Erythroblast (primary cell): ENCODE measurements at regions not wholly inside any gene's neighbourhood (a gene's known extent, or its start where the extent isn't known, plus 50 kb on each side); places are given as distances from the start of the nearest gene placed in this dataset.
"Not testable (repeated sequence)": the region's sequence is repeated elsewhere in the genome, so short reads cannot be mapped to it uniquely, and the experiment has no call there.

Experiments used
- DNase-seq, 2 experiments: peaks; one replicate each; lab custom pipeline; 2025; lab: John Stamatoyannopoulos, UW
- GATA1 ChIP-seq: IDR thresholded peaks from 2 replicates; pipeline ENCODE4 v1.6.1; 2011; ENCODE audit warnings: low read depth, mild to moderate bottlenecking, control low read depth, low read length, moderate library complexity
- POLR2A ChIP-seq: IDR thresholded peaks from 2 replicates; pipeline ENCODE4 v1.6.1; 2011; ENCODE audit warnings: mild to moderate bottlenecking, low read length

GRCh38 chr7:153682628-153683027 lies 369.6 kb upstream of the DPP6 start:
- no peak for DNase-seq
- TF ChIP-seq GATA1 (no peak), POLR2A (no peak)

- TF ChIP-seq POLR2A (no peak), GATA1 (no peak)
- DNase-seq = no peak
Measured at GRCh38 chr7:153696242-153696641, 356.0 kb upstream of the DPP6 start.

GRCh38 chr7:153698046-153698445 lies 354.2 kb upstream of the DPP6 start:
- TF ChIP-seq GATA1 = no peak
- no peak for TF ChIP-seq POLR2A
- DNase-seq = no peak

GRCh38 chr7:153701678-153702077 lies 350.5 kb upstream of the DPP6 start:
- TF ChIP-seq GATA1 = no peak
- no peak for TF ChIP-seq POLR2A

GRCh38 chr7:153723892-153724291 lies 328.3 kb upstream of the DPP6 start:
- DNase-seq = not testable (repeated sequence)

More at GRCh38 chr7:153701678-153702077, 350.5 kb upstream of the DPP6 start:
- no peak for DNase-seq

GRCh38 chr7:153731504-153731903 lies 320.7 kb upstream of the DPP6 start:
- DNase-seq = not testable (repeated sequence)

- not testable (repeated sequence) for DNase-seq
Measured at GRCh38 chr7:153743434-153743833, 308.8 kb upstream of the DPP6 start.

- DNase-seq = not testable (repeated sequence)
Measured at GRCh38 chr7:153747969-153748368, 304.2 kb upstream of the DPP6 start.

GRCh38 chr7:153748885-153749284 lies 303.3 kb upstream of the DPP6 start:
- DNase-seq = not testable (repeated sequence)

GRCh38 chr7:153765869-153766268 lies 286.3 kb upstream of the DPP6 start:
- not testable (repeated sequence) for DNase-seq

GRCh38 chr7:153766926-153767325 lies 285.3 kb upstream of the DPP6 start:
- not testable (repeated sequence) for DNase-seq

- no peak for DNase-seq
- no peak for TF ChIP-seq POLR2A
- TF ChIP-seq GATA1 = no peak
Measured at GRCh38 chr7:153772966-153773365, 279.2 kb upstream of the DPP6 start.

GRCh38 chr7:153776940-153777339 lies 275.3 kb upstream of the DPP6 start:
- not testable (repeated sequence) for DNase-seq

GRCh38 chr7:153797363-153797762 lies 254.8 kb upstream of the DPP6 start:
- DNase-seq = not testable (repeated sequence)

GRCh38 chr7:153808117-153808516 lies 244.1 kb upstream of the DPP6 start:
- TF ChIP-seq POLR2A (no peak), GATA1 (no peak)
- no peak for DNase-seq

- TF ChIP-seq POLR2A (no peak), GATA1 (no peak)
- DNase-seq = no peak
Measured at GRCh38 chr7:153829525-153829924, 222.7 kb upstream of the DPP6 start.

- no peak for DNase-seq
- TF ChIP-seq GATA1 (no peak), POLR2A (no peak)
Measured at GRCh38 chr7:153832160-153832559, 220.0 kb upstream of the DPP6 start.
